ENCODE measurements at regions not wholly inside any gene's neighbourhood (a gene's known extent, or its start where the extent isn't known, plus 50 kb on each side); places are given as distances from the start of the nearest gene placed in this dataset.
"Not testable (repeated sequence)": the region's sequence is repeated elsewhere in the genome, so short reads cannot be mapped to it uniquely, and the experiment has no call there.

GRCh38 chr10:107542607-107543006 is 378.1 kb upstream of the SORCS1 start:
- no peak for DNase-seq (ENCODE audit: low read depth in 2 of 2)

- no peak for DNase-seq (ENCODE audit: low read depth in 2 of 2)
Observed at GRCh38 chr10:107542016-107542415, 377.5 kb upstream of the SORCS1 start.

- DNase-seq (ENCODE audit: low read depth in 2 of 2) = no peak
Observed at GRCh38 chr10:107540981-107541380, 376.5 kb upstream of the SORCS1 start.

GRCh38 chr10:107529350-107529749 is 364.8 kb upstream of the SORCS1 start:
- no peak for DNase-seq (ENCODE audit: low read depth in 2 of 2)

GRCh38 chr10:107520348-107520747 is 355.8 kb upstream of the SORCS1 start:
- DNase-seq (ENCODE audit: low read depth in 2 of 2) = no peak

- no peak for DNase-seq (ENCODE audit: low read depth in 2 of 2)
Observed at GRCh38 chr10:107517811-107518210, 353.3 kb upstream of the SORCS1 start.

- no peak for DNase-seq (ENCODE audit: low read depth in 2 of 2)
Observed at GRCh38 chr10:107516349-107516748, 351.8 kb upstream of the SORCS1 start.

GRCh38 chr10:107504011-107504410 is 339.5 kb upstream of the SORCS1 start:
- not testable (repeated sequence) for DNase-seq (ENCODE audit: low read depth in 2 of 2)

- no peak for DNase-seq (ENCODE audit: low read depth in 2 of 2)
Observed at GRCh38 chr10:107502229-107502985, 337.9 kb upstream of the SORCS1 start.

- no peak for DNase-seq (ENCODE audit: low read depth in 2 of 2)
Observed at GRCh38 chr10:107498983-107499382, 334.5 kb upstream of the SORCS1 start.

- no peak for DNase-seq (ENCODE audit: low read depth in 2 of 2)
Observed at GRCh38 chr10:107497024-107497423, 332.5 kb upstream of the SORCS1 start.

- no peak for DNase-seq (ENCODE audit: low read depth in 2 of 2)
Observed at GRCh38 chr10:107496594-107496993, 332.1 kb upstream of the SORCS1 start.

- DNase-seq (ENCODE audit: low read depth in 2 of 2) = no peak
Observed at GRCh38 chr10:107492389-107492788, 327.9 kb upstream of the SORCS1 start.

- no peak for DNase-seq (ENCODE audit: low read depth in 2 of 2)
Observed at GRCh38 chr10:107490389-107490788, 325.9 kb upstream of the SORCS1 start.

- DNase-seq (ENCODE audit: low read depth in 2 of 2) = no peak
Observed at GRCh38 chr10:107487284-107487683, 322.8 kb upstream of the SORCS1 start.

GRCh38 chr10:107485019-107485418 is 320.5 kb upstream of the SORCS1 start:
- DNase-seq (ENCODE audit: low read depth in 2 of 2) = no peak

- DNase-seq (ENCODE audit: low read depth in 2 of 2) = no peak
Observed at GRCh38 chr10:107481881-107482280, 317.4 kb upstream of the SORCS1 start.

GRCh38 chr10:107481224-107481623 is 316.7 kb upstream of the SORCS1 start:
- no peak for DNase-seq (ENCODE audit: low read depth in 2 of 2)

GRCh38 chr10:107480781-107481180 is 316.3 kb upstream of the SORCS1 start:
- no peak for DNase-seq (ENCODE audit: low read depth in 2 of 2)

- DNase-seq (ENCODE audit: low read depth in 2 of 2) = no peak
Observed at GRCh38 chr10:107477266-107477665, 312.8 kb upstream of the SORCS1 start.

GRCh38 chr10:107476408-107476807 is 311.9 kb upstream of the SORCS1 start:
- DNase-seq (ENCODE audit: low read depth in 2 of 2) = no peak

- DNase-seq (ENCODE audit: low read depth in 2 of 2) = no peak
Observed at GRCh38 chr10:107474650-107475049, 310.1 kb upstream of the SORCS1 start.

GRCh38 chr10:107473225-107473624 is 308.7 kb upstream of the SORCS1 start:
- no peak for DNase-seq (ENCODE audit: low read depth in 2 of 2)

GRCh38 chr10:107471911-107472310 is 307.4 kb upstream of the SORCS1 start:
- DNase-seq (ENCODE audit: low read depth in 2 of 2) = no peak
